MCF 10A (cell line): ENCODE measurements at regions not wholly inside any gene's neighbourhood (a gene's known extent, or its start where the extent isn't known, plus 50 kb on each side); places are given as distances from the start of the nearest gene placed in this dataset.
A peak's percentile ranks its signal among the peaks of the same experiment; 100 is the strongest.

Experiments used
- BruUV-seq: library from RNA; stranded (reverse); fragments of 400-500 nt; replicated peaks from 2 replicates; lab custom pipeline; 2021; lab: Mats Ljungman, UMichigan
- CTCF ChIA-PET: fragments of 300-600 bp; sonication (Branson Sonifier 250); formaldehyde crosslinking; extraction: SDS; loops from one replicate; lab custom pipeline; 2021; ENCODE audit warnings: antibody characterized with exemption, inconsistent platforms; lab: Yijun Ruan, JAX
- POLR2A ChIA-PET: fragments of 300-600, 350-650 bp; sonication (Branson Sonifier 250); formaldehyde crosslinking; extraction: SDS; loops from one replicate; lab custom pipeline; 2020; ENCODE audit warnings: antibody characterized with exemption, inconsistent platforms; lab: Yijun Ruan, JAX
- DNase-seq: peaks from one replicate; pipeline ENCODE4 v3.0.0-alpha.2; 2018; ENCODE audit not compliant: unreplicated experiment
- H3K27ac Mint-ChIP-seq: one replicate; pipeline ENCODE4 v1.8.0; 2022; ENCODE audit warnings: mild to moderate bottlenecking, low read depth, mixed read lengths; ENCODE audit not compliant: unreplicated experiment
- H3K27me3 Mint-ChIP-seq: one replicate; pipeline ENCODE4 v1.8.0; 2022; ENCODE audit warnings: mixed read lengths; ENCODE audit not compliant: insufficient read depth, unreplicated experiment
- H3K36me3 Mint-ChIP-seq: one replicate; pipeline ENCODE4 v1.8.0; 2022; ENCODE audit warnings: mild to moderate bottlenecking, moderate library complexity, mixed read lengths; ENCODE audit not compliant: insufficient read depth, unreplicated experiment
- H3K4me1 Mint-ChIP-seq: one replicate; pipeline ENCODE4 v1.8.0; 2022; ENCODE audit warnings: mixed read lengths; ENCODE audit not compliant: insufficient read depth, unreplicated experiment
- H3K4me3 Mint-ChIP-seq: one replicate; pipeline ENCODE4 v1.8.0; 2022; ENCODE audit warnings: mild to moderate bottlenecking, moderate library complexity, mixed read lengths; ENCODE audit not compliant: unreplicated experiment
- H3K9me3 Mint-ChIP-seq: one replicate; pipeline ENCODE4 v1.8.0; 2022; ENCODE audit warnings: mixed read lengths; ENCODE audit not compliant: unreplicated experiment
- intact Hi-C: fragments of 100-400 bp; cut with micrococcal nuclease; formaldehyde crosslinking; loops from 2 replicates; pipeline ENCODE4 v1.14.1; 2022
- TF ChIP-seq, protein P1 (sequence below): fragments of 200-600 bp; IDR thresholded peaks from one replicate; pipeline ENCODE4 v1.8.0; 2022; ENCODE audit warnings: antibody characterized with exemption, mild to moderate bottlenecking; ENCODE audit not compliant: unreplicated experiment

DNA sequence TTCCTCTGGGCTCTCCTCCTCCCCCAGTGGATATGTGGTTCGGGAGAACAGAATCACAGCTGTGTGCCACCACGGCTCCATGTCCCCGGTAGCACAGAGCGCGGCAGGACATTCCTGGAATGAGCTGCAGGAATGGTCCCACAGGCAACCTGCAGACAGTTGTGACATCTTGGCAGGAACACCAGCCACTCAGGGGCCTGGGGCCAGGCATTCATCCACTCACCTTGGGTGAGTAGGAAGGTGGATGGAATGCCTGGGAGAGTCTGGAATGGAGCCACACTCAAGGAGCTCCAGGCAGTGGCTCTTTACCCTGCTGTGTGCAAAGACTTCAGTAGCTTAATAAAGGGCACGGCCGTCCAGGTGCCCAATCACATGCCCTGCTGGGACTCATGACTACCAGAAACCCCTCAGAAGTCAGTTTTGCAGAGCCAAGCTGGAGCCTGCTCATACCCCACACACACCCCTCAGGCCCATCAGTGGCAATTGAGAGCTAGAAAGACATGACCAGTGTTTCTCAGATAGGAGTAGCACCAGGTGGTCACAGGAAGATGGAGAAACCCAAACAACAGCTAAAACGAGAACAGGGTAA is 117.3 kb upstream of the PRR20G start:
- H3K27me3 Mint-ChIP-seq, result no peaks in the 10 kb centered on the region
- no TSS peak for BruUV-seq
- intact Hi-C loops, result no loop called here
- no peak overlapping the region for H3K27ac Mint-ChIP-seq
- no peaks in the 10 kb centered on the region for H3K9me3 Mint-ChIP-seq
- no peak overlapping the region for H3K4me3 Mint-ChIP-seq
- peaks cover 5% of the 10 kb centered on the region for H3K4me1 Mint-ChIP-seq
- ChIA-PET CTCF (interaction anchor here (0.7 kb wide), 1 partner anchor 151 kb away, joined by 3 read pairs; no protein-coding TSS in a partner anchor), POLR2A (no interaction called here)
- peaks cover 5% of the 10 kb centered on the region for H3K36me3 Mint-ChIP-seq
- TF ChIP-seq, protein P1, sequence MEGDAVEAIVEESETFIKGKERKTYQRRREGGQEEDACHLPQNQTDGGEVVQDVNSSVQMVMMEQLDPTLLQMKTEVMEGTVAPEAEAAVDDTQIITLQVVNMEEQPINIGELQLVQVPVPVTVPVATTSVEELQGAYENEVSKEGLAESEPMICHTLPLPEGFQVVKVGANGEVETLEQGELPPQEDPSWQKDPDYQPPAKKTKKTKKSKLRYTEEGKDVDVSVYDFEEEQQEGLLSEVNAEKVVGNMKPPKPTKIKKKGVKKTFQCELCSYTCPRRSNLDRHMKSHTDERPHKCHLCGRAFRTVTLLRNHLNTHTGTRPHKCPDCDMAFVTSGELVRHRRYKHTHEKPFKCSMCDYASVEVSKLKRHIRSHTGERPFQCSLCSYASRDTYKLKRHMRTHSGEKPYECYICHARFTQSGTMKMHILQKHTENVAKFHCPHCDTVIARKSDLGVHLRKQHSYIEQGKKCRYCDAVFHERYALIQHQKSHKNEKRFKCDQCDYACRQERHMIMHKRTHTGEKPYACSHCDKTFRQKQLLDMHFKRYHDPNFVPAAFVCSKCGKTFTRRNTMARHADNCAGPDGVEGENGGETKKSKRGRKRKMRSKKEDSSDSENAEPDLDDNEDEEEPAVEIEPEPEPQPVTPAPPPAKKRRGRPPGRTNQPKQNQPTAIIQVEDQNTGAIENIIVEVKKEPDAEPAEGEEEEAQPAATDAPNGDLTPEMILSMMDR, result no peak
- DNase-seq, result peak; percentile 21

DNA sequence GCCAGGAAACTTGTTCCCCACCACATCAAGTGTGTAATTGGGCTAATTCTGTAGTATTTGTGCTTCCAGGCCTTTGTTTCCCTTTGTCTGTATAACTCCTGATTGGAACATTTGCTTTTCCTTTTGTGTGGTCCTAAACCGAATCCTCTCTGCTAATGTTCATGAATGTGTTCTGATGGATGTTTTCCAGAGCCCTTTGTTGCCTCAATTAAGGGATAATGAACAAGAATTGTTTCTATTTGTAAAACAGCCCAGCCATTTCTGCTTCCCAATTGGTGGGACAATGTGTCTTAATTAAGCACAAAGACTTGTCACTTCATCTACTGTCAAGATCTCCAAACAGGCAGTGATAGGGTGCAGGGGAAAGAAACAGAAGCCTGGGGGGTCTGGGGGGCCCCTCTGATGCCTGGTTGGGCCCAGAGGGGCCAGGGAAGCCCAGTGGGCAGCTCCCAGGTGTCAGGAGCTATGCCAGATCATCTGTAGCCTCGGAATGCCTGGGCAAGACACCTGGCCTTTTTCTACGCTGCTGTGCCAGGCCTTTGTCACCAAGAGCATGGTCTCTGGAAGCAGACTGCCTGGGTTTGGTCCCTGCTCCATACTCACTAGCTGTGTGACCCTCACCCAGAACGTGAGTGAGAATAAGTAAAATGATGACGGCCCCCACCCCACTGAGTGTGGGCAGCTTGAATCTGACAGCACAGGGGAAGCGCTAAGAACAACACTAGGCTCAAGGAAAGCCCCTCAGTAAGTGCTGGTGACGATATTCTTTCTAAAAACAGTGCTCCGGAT is 116.6 kb upstream of the PRR20G start:
- Mint-ChIP-seq H3K36me3 (peaks cover 5% of the 10 kb centered on the region), H3K27ac (no peak overlapping the region), H3K4me3 (no peak overlapping the region), H3K27me3 (no peaks in the 10 kb centered on the region), H3K9me3 (no peaks in the 10 kb centered on the region), H3K4me1 (peaks cover 5% of the 10 kb centered on the region)
- no peak for DNase-seq
- TF ChIP-seq, protein P1, result no peak
- no TSS peak for BruUV-seq
- intact Hi-C loops, result no loop called here
- ChIA-PET POLR2A (no interaction called here), CTCF (interaction anchor here (0.5 to 0.7 kb wide), 3 partner anchors 21 to 151 kb away, joined by 3 read pairs; no protein-coding TSS in a partner anchor)

DNA sequence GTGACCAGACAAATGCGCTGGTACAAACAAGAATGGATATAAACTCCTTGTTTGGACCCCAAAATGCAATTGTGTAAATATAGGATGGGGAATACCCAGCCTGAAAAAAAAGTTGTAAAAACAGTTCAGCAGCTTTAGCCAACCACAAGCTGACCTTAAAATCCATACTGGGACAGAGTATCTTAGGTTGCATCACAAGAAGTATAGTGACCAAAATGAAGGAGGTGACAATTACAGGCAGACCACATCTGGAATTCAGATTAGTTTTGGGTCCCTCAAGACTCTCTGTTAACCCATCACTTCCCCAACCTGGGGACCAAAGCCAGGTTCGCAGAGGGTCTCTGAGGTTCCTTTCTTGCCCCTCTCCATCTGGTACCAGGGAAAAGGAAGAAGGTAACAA is 115.9 kb upstream of the PRR20G start:
- ChIA-PET CTCF (interaction anchor here (0.6 kb wide), 2 partner anchors 21 to 79 kb away, joined by 3 to 6 read pairs; no protein-coding TSS in a partner anchor), POLR2A (no interaction called here)
- no peaks in the 10 kb centered on the region for H3K9me3 Mint-ChIP-seq
- TF ChIP-seq, protein P1, result no peak
- BruUV-seq, result no TSS peak
- H3K27me3 Mint-ChIP-seq, result no peaks in the 10 kb centered on the region
- H3K4me3 Mint-ChIP-seq, result no peak overlapping the region
- no peak overlapping the region for H3K27ac Mint-ChIP-seq
- DNase-seq, result no peak
- H3K36me3 Mint-ChIP-seq, result peaks cover 5% of the 10 kb centered on the region
- peaks cover 5% of the 10 kb centered on the region for H3K4me1 Mint-ChIP-seq
- intact Hi-C loops, result no loop called here

DNA sequence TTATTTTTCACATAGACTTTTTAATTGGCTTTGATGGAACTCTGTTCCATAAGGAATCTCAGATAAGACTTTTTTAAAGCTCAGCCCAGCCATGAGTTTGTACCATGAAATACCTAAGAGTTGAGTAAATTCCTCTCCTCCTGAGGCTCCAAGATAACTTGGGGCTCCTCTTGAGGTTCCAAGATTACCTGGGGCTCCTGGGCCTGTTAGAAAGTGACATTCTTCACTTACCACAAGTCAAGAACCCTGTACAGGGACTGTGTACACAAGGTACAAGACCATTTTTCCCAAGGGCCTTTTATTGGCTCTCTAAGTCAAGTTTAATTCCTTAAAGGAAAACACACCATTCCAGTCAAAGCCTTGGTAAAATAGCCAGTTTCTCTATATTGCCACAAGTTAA is 111.3 kb upstream of the PRR20G start:
- POLR2A ChIA-PET, result interaction anchor here (0.6 to 0.9 kb wide), 2 partner anchors 9 to 118 kb away, joined by 3 read pairs; no protein-coding TSS in a partner anchor
- no peak overlapping the region for H3K27ac Mint-ChIP-seq
- H3K27me3 Mint-ChIP-seq, result no peaks in the 10 kb centered on the region
- no peaks in the 10 kb centered on the region for H3K9me3 Mint-ChIP-seq
- TF ChIP-seq, protein P1, result no peak
- peaks cover 7% of the 10 kb centered on the region for H3K4me1 Mint-ChIP-seq
- no TSS peak for BruUV-seq
- intact Hi-C loops, result no loop called here
- no peaks in the 10 kb centered on the region for H3K36me3 Mint-ChIP-seq
- no peak for DNase-seq
- CTCF ChIA-PET, result no interaction called here
- H3K4me3 Mint-ChIP-seq, result no peak overlapping the region
